GM12878 (cell line): ENCODE measurements at regions not wholly inside any gene's neighbourhood (a gene's known extent, or its start where the extent isn't known, plus 50 kb on each side); places are given as distances from the start of the nearest gene placed in this dataset.
"Not testable (repeated sequence)": the region's sequence is repeated elsewhere in the genome, so short reads cannot be mapped to it uniquely, and the experiment has no call there.

Experiments used
- ATAC-seq: fragments of 200-7000 bp; cut with Tn5 transposase; 3 replicates; pipeline ENCODE4 v1.9.1; 2020; ENCODE audit warnings: mild to moderate bottlenecking, moderate library complexity
- BruUV-seq: library from RNA; stranded (reverse); fragments of 400-500 nt; replicated peaks from 2 replicates; lab custom pipeline; 2021; lab: Mats Ljungman, UMichigan
- CTCF ChIA-PET: fragments of 300-600 bp; sonication (Branson Sonifier 250); formaldehyde crosslinking; extraction: SDS; loops from one replicate; lab custom pipeline; 2021; ENCODE audit warnings: inconsistent platforms; lab: Yijun Ruan, JAX
- POLR2A ChIA-PET: fragments of 350-600 bp; formaldehyde crosslinking; extraction: SDS; loops from one replicate; lab custom pipeline; 2021; ENCODE audit warnings: inconsistent platforms; lab: Charles Lee
- RAD21 ChIA-PET: fragments of 300-600 bp; sonication (Branson Sonifier 250); formaldehyde crosslinking; loops from one replicate; lab custom pipeline; 2023; ENCODE audit warnings: antibody characterized with exemption; ENCODE audit not compliant: unreplicated experiment; lab: Charles Lee
- SMC1A ChIA-PET: fragments of 300-600 bp; sonication (Branson Sonifier 250); formaldehyde crosslinking; loops from one replicate; lab custom pipeline; 2023; ENCODE audit not compliant: unreplicated experiment, uncharacterized antibody; lab: Charles Lee
- DNase-seq: peaks from one replicate; pipeline ENCODE4 v3.0.0-alpha.2; 2011; ENCODE audit warnings: low read depth, low spot score
- FAIRE-seq: peaks from 3 replicates; lab custom pipeline; 2011; peaks lifted over from hg19 to GRCh38; lab: Jason Lieb, UNC
- H2AFZ ChIP-seq: 2 replicates; pipeline ENCODE4 v1.6.0; 2011; ENCODE audit warnings: low read depth, low read length, control low read depth; ENCODE audit not compliant: control insufficient read depth
- H3K27ac ChIP-seq: 2 replicates; pipeline ENCODE4 v1.5.1; 2011; ENCODE audit warnings: control low read depth; ENCODE audit not compliant: control insufficient read depth, insufficient read depth
- H3K27me3 ChIP-seq, 2 experiments: replicated peaks in 1 of 2; 2 replicates each; pipeline versions ENCODE4 v1.6.0 to v1.6.1; 2011; ENCODE audit warnings: low read length in 1 of 2; ENCODE audit not compliant: control insufficient read depth in 2 of 2, insufficient read depth in 2 of 2
- H3K36me3 ChIP-seq, 2 experiments: 2 replicates each; pipeline ENCODE4 v1.5.1; 2011; ENCODE audit warnings: low read length in 1 of 2; ENCODE audit not compliant: control insufficient read depth in 2 of 2, insufficient read depth in 2 of 2
- H3K4me1 ChIP-seq: 2 replicates; pipeline ENCODE4 v1.6.1; 2011; ENCODE audit warnings: mild to moderate bottlenecking, low read length, moderate library complexity, mixed read lengths; ENCODE audit not compliant: control insufficient read depth, insufficient read depth
- H3K4me2 ChIP-seq: 2 replicates; pipeline ENCODE4 v1.6.0; 2011; ENCODE audit warnings: control low read depth; ENCODE audit not compliant: control insufficient read depth, insufficient read depth
- H3K4me3 ChIP-seq: fragments of 200-600 bp; sonication (generic); 2 replicates; pipeline ENCODE4 v1.5.1; 2016
- H3K79me2 ChIP-seq: 2 replicates; pipeline ENCODE4 v1.6.0; 2011; ENCODE audit warnings: low read length; ENCODE audit not compliant: control insufficient read depth, insufficient read depth
- H3K9ac ChIP-seq: 2 replicates; pipeline ENCODE4 v1.8.0; 2011; ENCODE audit warnings: low read length, control low read depth, mixed read lengths; ENCODE audit not compliant: control insufficient read depth, insufficient read depth
- H3K9me3 ChIP-seq: replicated peaks from 3 replicates; pipeline ENCODE4 v1.5.1; 2011; ENCODE audit warnings: mild to moderate bottlenecking, low read length; ENCODE audit not compliant: control insufficient read depth, insufficient read depth
- H4K20me1 ChIP-seq: 2 replicates; pipeline ENCODE4 v1.6.0; 2011; ENCODE audit not compliant: control insufficient read depth, insufficient read depth
- CEBPB ChIP-seq, 2 experiments: fragments of 150-350 bp in 1 of 2; IDR thresholded peaks; 2 replicates each; pipeline ENCODE4 v1.6.1; 2012 to 2014; ENCODE audit warnings: low read depth in 2 of 2, low read length in 2 of 2, borderline replicate concordance in 1 of 2, inconsistent platforms in 1 of 2
- JUNB ChIP-seq: IDR thresholded peaks from 2 replicates; pipeline ENCODE4 v1.6.1; 2016; ENCODE audit warnings: antibody characterized with exemption, mild to moderate bottlenecking
- NFYB ChIP-seq: IDR thresholded peaks from 2 replicates; pipeline ENCODE4 v1.6.1; 2011; ENCODE audit warnings: low read depth, mild to moderate bottlenecking, low read length, improper control_type of control experiment, moderate library complexity; ENCODE audit not compliant: insufficient read depth
- NKRF ChIP-seq: fragments of 450-650 bp; conservative IDR thresholded peaks from 2 replicates; pipeline ENCODE4 v1.6.1; 2017; ENCODE audit warnings: mild to moderate bottlenecking, moderate library complexity
- SIX5 ChIP-seq: IDR thresholded peaks from 2 replicates; pipeline ENCODE4 v1.6.1; 2011; ENCODE audit warnings: mild to moderate bottlenecking, low read depth, low read length, moderate library complexity; ENCODE audit not compliant: severe bottlenecking
- SMAD5 ChIP-seq: IDR thresholded peaks from 2 replicates; pipeline ENCODE4 v1.6.1; 2016; ENCODE audit warnings: antibody characterized with exemption, low read depth
- SMARCA5 ChIP-seq: fragments of 450-650 bp; IDR thresholded peaks from 2 replicates; pipeline ENCODE4 v1.6.1; 2017; ENCODE audit warnings: mild to moderate bottlenecking
- SRF ChIP-seq, 2 experiments: IDR thresholded peaks; 2 replicates each; pipeline ENCODE4 v1.6.1; 2011; ENCODE audit warnings: low read depth in 2 of 2, low read length in 2 of 2, mild to moderate bottlenecking in 1 of 2, moderate library complexity in 1 of 2
- SUZ12 ChIP-seq: fragments of 200-600 bp; sonication (generic); IDR thresholded peaks from one replicate; pipeline ENCODE4 v1.6.1; 2018; ENCODE audit warnings: antibody characterized with exemption, mild to moderate bottlenecking; ENCODE audit not compliant: unreplicated experiment
- USF1 ChIP-seq: IDR thresholded peaks from 2 replicates; pipeline ENCODE4 v1.6.1; 2011; ENCODE audit warnings: borderline replicate concordance, low read depth, mild to moderate bottlenecking, moderate library complexity, mixed read lengths, low read length; ENCODE audit not compliant: insufficient read depth; ENCODE audit errors: extremely low read length
- WGBS: methylation state at CpG from one replicate; pipeline ENCODE4 v1.1.6; 2016; ENCODE audit warnings: low lambda C conversion rate; ENCODE audit not compliant: insufficient replicate concordance, insufficient coverage; ENCODE audit errors: missing lambda C conversion rate; 5-methylcytosine and 5-hydroxymethylcytosine counted together
- in situ Hi-C: fragments of 300-500 bp; cut with MboI; formaldehyde crosslinking; loops from 9 replicates; pipeline ENCODE4 v1.14.3; 2018; ENCODE audit warnings: mixed read lengths
- intact Hi-C: fragments of 100-400 bp; cut with micrococcal nuclease; formaldehyde crosslinking; loops from one replicate; pipeline ENCODE4 v1.14.2; 2022; ENCODE audit not compliant: unreplicated experiment
- TF ChIP-seq, protein P1 (sequence below): fragments of 450-650 bp; IDR thresholded peaks from 2 replicates; pipeline ENCODE4 v1.6.1; 2018; ENCODE audit warnings: mild to moderate bottlenecking, low read depth, moderate library complexity; ENCODE audit not compliant: partially characterized antibody

GRCh38 chr4:13821522-13821921, 194.0 kb upstream of the BOD1L1 start (continued):
- TF ChIP-seq NKRF, result no peak

DNA sequence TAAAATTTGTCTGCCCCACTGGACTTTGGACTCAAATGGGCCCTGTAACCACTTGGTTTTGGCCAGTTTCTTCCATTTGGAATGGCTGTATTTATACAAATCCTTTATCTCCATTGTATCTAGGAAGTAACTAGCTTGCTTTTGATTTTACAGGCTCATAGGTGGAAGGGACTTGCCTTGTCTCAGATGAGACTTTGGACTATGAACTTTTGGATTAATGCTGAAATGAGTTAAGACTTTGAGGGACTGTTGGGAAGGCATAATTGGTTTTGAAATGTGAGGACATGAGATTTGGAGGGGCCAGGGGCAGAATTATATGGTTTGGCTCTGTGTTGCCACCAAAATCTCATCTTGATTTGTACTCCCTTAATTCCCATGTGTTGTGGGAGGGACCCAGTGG, 198.3 kb upstream of the BOD1L1 start:
- intact Hi-C loops, DNase-seq, ATAC-seq: not testable (repeated sequence)

DNA sequence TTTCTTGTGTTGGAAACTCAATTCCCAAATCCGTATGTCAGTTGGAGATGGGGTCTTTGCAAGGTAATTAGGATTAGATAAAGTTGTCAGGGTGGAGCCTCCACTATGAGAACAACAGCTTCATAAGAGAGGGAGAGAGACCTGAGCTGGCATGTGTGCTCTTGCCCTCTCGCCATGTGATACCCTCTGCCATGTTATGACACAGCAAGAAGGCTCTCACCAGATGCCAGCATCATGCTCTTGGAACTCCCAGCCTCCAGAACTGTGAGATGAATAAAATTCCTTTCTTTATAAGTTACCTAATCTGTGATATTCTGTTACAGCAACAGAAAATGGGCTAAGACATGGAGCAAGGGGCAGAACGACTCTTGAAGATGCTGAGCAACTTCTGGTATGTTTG, 201.9 kb upstream of the BOD1L1 start:
- no peak overlapping the region for H3K4me2 ChIP-seq
- H3K9me3 ChIP-seq, result no peaks in the 10 kb centered on the region
- H3K4me3 ChIP-seq, result no peak overlapping the region
- DNase-seq, result no peak
- no peaks in the 10 kb centered on the region for H3K79me2 ChIP-seq
- intact Hi-C loops (no loop called here), in situ Hi-C loops (no loop called here)
- no peaks in the 10 kb centered on the region for H4K20me1 ChIP-seq
- SMC1A ChIA-PET, result no interaction called here
- H3K36me3 ChIP-seq, result no peaks in the 10 kb centered on the region
- 2% methylated on average over 3 of the region's 3 CpGs for WGBS
- no peak overlapping the region for H3K9ac ChIP-seq
- no peak overlapping the region for H3K27ac ChIP-seq
- no peak for FAIRE-seq
- no TSS peak for BruUV-seq
- POLR2A ChIA-PET, result no interaction called here
- no peak overlapping the region for H2AFZ ChIP-seq
- ATAC-seq, result no peak
- no peaks in the 10 kb centered on the region for H3K4me1 ChIP-seq
- CTCF ChIA-PET, result no interaction called here
- H3K27me3 ChIP-seq, result no peaks in the 10 kb centered on the region
- RAD21 ChIA-PET, result no interaction called here
- TF ChIP-seq SMARCA5 (no peak), NFYB (no peak), JUNB (no peak), SRF (IDR thresholded peaks at IDR 0.05; ENCODE audit: low read depth in 2 of 2, low read length in 2 of 2) (no peak), SMAD5 (no peak), SUZ12 (no peak), USF1 (no peak), SIX5 (no peak), CEBPB (IDR thresholded peaks at IDR 0.05; ENCODE audit: borderline replicate concordance in 1 of 2, low read depth in 2 of 2, low read length in 2 of 2) (no peak)
- TF ChIP-seq, protein P1, sequence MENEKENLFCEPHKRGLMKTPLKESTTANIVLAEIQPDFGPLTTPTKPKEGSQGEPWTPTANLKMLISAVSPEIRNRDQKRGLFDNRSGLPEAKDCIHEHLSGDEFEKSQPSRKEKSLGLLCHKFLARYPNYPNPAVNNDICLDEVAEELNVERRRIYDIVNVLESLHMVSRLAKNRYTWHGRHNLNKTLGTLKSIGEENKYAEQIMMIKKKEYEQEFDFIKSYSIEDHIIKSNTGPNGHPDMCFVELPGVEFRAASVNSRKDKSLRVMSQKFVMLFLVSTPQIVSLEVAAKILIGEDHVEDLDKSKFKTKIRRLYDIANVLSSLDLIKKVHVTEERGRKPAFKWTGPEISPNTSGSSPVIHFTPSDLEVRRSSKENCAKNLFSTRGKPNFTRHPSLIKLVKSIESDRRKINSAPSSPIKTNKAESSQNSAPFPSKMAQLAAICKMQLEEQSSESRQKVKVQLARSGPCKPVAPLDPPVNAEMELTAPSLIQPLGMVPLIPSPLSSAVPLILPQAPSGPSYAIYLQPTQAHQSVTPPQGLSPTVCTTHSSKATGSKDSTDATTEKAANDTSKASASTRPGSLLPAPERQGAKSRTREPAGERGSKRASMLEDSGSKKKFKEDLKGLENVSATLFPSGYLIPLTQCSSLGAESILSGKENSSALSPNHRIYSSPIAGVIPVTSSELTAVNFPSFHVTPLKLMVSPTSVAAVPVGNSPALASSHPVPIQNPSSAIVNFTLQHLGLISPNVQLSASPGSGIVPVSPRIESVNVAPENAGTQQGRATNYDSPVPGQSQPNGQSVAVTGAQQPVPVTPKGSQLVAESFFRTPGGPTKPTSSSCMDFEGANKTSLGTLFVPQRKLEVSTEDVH, result no peak

More for the DNA sequence above, 198.3 kb upstream of the BOD1L1 start:
- H3K27ac ChIP-seq, CTCF ChIA-PET, H4K20me1 ChIP-seq, H3K4me2 ChIP-seq, H3K4me1 ChIP-seq, H3K4me3 ChIP-seq, POLR2A ChIA-PET, H3K27me3 ChIP-seq, H3K79me2 ChIP-seq, in situ Hi-C loops, H3K9me3 ChIP-seq, FAIRE-seq, H3K36me3 ChIP-seq, H2AFZ ChIP-seq, BruUV-seq, RAD21 ChIA-PET, H3K9ac ChIP-seq: not testable (repeated sequence)
- SMC1A ChIA-PET, result interaction anchor here (0.6 kb wide), 1 partner anchor 601 kb away, joined by 3 read pairs; no protein-coding TSS in a partner anchor
